Sigmoid colon (tissue), 6 donors: ENCODE measurements at regions not wholly inside any gene's neighbourhood (a gene's known extent, or its start where the extent isn't known, plus 50 kb on each side); places are given as distances from the start of the nearest gene placed in this dataset.

Experiments used
- DNase-seq: peaks from one replicate; pipeline ENCODE4 v3.0.0-alpha.2; 2019
- H3K27ac ChIP-seq, 4 donors: fragments of 200-600 bp; sonication (generic); one replicate each; pipeline ENCODE4 v1.5.1; 2016 to 2019; ENCODE audit warnings: mild to moderate bottlenecking in 1 of 4
- H3K27me3 ChIP-seq, 3 donors: fragments of 200-600 bp; sonication (generic); one replicate each; pipeline ENCODE4 v1.5.1; 2019; ENCODE audit warnings: mild to moderate bottlenecking in 1 of 3
- H3K36me3 ChIP-seq, 4 donors: fragments of 200-600 bp; sonication (generic); one replicate each; pipeline ENCODE4 v1.5.1; 2016 to 2019
- H3K4me1 ChIP-seq, 4 donors: fragments of 200-600 bp; sonication (generic); one replicate each; pipeline ENCODE4 v1.5.1; 2017 to 2019
- H3K4me3 ChIP-seq, 4 donors: fragments of 200-600 bp; sonication (generic); one replicate each; pipeline ENCODE4 v1.5.1; 2017 to 2019; ENCODE audit warnings: mild to moderate bottlenecking in 2 of 4, moderate library complexity in 1 of 4
- H3K9me3 ChIP-seq, 4 donors: fragments of 200-600 bp in 3 of 4; sonication (generic) in 3 of 4; one replicate each; pipeline versions ENCODE4 v1.5.1 to v1.6.1; 2013 to 2019
- EP300 ChIP-seq, 4 donors: sonication (generic); formaldehyde crosslinking; IDR thresholded peaks; one replicate each; pipeline ENCODE4 v1.6.1; 2017; ENCODE audit warnings: antibody characterized with exemption in 4 of 4
- POLR2A ChIP-seq, 2 donors: fragments of 450-650 bp; IDR thresholded peaks; one replicate each; pipeline ENCODE4 v1.6.1; 2016; ENCODE audit warnings: antibody characterized with exemption in 2 of 2, mild to moderate bottlenecking in 2 of 2, moderate library complexity in 2 of 2
- POLR2AphosphoS5 ChIP-seq, 4 donors: sonication (generic); formaldehyde crosslinking; IDR thresholded peaks; one replicate each; pipeline ENCODE4 v1.6.1; 2017; ENCODE audit warnings: antibody characterized with exemption in 4 of 4
- WGBS, 2 donors: extraction: QIAGEN DNeasy Blood & Tissue Kit; methylation state at CpG; one replicate each; pipeline ENCODE4 v1.1.7; 2013; 5-methylcytosine and 5-hydroxymethylcytosine counted together
- intact Hi-C: fragments of 100-400 bp; cut with DNase I; formaldehyde crosslinking; loops from one replicate; pipeline ENCODE4 v1.15.1; 2023
- TF ChIP-seq, protein P1 (sequence below), 4 experiments: fragments of 450-650 bp in 3 of 4; fragments of 200-600 bp in 1 of 4; IDR thresholded peaks; one replicate each; pipeline ENCODE4 v1.5.1; 2016 to 2019; ENCODE audit warnings: antibody characterized with exemption in 4 of 4, mild to moderate bottlenecking in 3 of 4, moderate library complexity in 2 of 4
- donor health status: healthy with polysubstance abuse.
- donor health status: healthy.

DNA sequence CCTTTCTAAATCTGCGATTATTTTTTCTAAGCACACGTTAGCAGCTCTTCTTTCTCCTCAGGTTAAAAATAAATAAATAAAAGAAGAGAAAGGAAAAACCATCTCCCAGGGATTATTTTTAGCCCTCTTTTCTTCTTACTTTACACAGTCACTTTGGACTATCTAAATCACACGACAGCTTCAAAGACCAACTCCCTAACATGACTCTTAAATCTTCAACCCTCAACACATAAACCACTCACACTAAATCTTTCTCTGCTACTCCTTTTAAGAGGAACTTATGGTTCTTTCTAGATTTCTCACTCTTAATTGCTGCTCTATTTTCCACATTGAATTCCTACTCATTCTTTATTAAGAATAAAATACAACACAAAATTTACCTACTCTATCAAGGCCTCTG, 1095.0 kb upstream of the B3GALT2 start:
- H3K36me3 ChIP-seq: no peaks in the 10 kb centered on the region
- 67 to 72% methylated on average over 3 of the region's 3 CpGs for WGBS, 2 donors
- H3K9me3 ChIP-seq: peaks cover 0 to 2% (median 0%) of the 10 kb centered on the region in 4 donors
- peaks cover 0 to 7% (median 2%) of the 10 kb centered on the region in 4 donors for H3K4me1 ChIP-seq
- TF ChIP-seq POLR2AphosphoS5 (IDR thresholded peaks at IDR 0.05) (peak in 1 of 4 donors; percentile 18), EP300 (IDR thresholded peaks at IDR 0.05) (no peak), POLR2A (IDR thresholded peaks at IDR 0.05) (no peak)
- TF ChIP-seq, protein P1, sequence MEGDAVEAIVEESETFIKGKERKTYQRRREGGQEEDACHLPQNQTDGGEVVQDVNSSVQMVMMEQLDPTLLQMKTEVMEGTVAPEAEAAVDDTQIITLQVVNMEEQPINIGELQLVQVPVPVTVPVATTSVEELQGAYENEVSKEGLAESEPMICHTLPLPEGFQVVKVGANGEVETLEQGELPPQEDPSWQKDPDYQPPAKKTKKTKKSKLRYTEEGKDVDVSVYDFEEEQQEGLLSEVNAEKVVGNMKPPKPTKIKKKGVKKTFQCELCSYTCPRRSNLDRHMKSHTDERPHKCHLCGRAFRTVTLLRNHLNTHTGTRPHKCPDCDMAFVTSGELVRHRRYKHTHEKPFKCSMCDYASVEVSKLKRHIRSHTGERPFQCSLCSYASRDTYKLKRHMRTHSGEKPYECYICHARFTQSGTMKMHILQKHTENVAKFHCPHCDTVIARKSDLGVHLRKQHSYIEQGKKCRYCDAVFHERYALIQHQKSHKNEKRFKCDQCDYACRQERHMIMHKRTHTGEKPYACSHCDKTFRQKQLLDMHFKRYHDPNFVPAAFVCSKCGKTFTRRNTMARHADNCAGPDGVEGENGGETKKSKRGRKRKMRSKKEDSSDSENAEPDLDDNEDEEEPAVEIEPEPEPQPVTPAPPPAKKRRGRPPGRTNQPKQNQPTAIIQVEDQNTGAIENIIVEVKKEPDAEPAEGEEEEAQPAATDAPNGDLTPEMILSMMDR (IDR thresholded peaks at IDR 0.05): no peak
- H3K4me3 ChIP-seq: no peak overlapping the region
- intact Hi-C loops: no loop called here
- H3K27me3 ChIP-seq: no peaks in the 10 kb centered on the region
- no peak for DNase-seq
- no peak overlapping the region for H3K27ac ChIP-seq

GRCh38 chr1:194280463-194280862, 1094.0 kb upstream of the B3GALT2 start:
- intact Hi-C loops: no loop called here
- Histone ChIP-seq H3K27ac (no peak overlapping the region), H3K4me3 (no peak overlapping the region), H3K36me3 (no peaks in the 10 kb centered on the region), H3K9me3 (peaks cover 0 to 2% (median 0%) of the 10 kb centered on the region in 4 donors), H3K4me1 (peaks cover 0 to 7% (median 2%) of the 10 kb centered on the region in 4 donors), H3K27me3 (no peaks in the 10 kb centered on the region)
- TF ChIP-seq POLR2AphosphoS5 (IDR thresholded peaks at IDR 0.05): no peak
- no peak for DNase-seq
- WGBS, 2 donors: 71 to 97% methylated on average over 4 of the region's 4 CpGs

GRCh38 chr1:194279975-194280374, 1093.6 kb upstream of the B3GALT2 start:
- Histone ChIP-seq H3K4me3 (no peak overlapping the region), H3K27me3 (no peaks in the 10 kb centered on the region), H3K4me1 (peaks cover 0 to 7% (median 2%) of the 10 kb centered on the region in 4 donors), H3K27ac (no peak overlapping the region), H3K9me3 (peaks cover 0 to 2% (median 0%) of the 10 kb centered on the region in 4 donors), H3K36me3 (no peaks in the 10 kb centered on the region)
- no peak for DNase-seq
- TF ChIP-seq POLR2AphosphoS5 (IDR thresholded peaks at IDR 0.05) (no peak), POLR2A (IDR thresholded peaks at IDR 0.05) (no peak), EP300 (IDR thresholded peaks at IDR 0.05) (no peak)
- TF ChIP-seq, protein P1 (IDR thresholded peaks at IDR 0.05): no peak
- 65 to 86% methylated on average over 3 of the region's 3 CpGs for WGBS, 2 donors
- intact Hi-C loops: no loop called here

- H3K27ac ChIP-seq: no peak overlapping the region
- no peak for DNase-seq
- H3K9me3 ChIP-seq: peaks cover 0 to 2% (median 0%) of the 10 kb centered on the region in 4 donors
- no peaks in the 10 kb centered on the region for H3K27me3 ChIP-seq
- peaks cover 0 to 7% (median 2%) of the 10 kb centered on the region in 4 donors for H3K4me1 ChIP-seq
- intact Hi-C loops: no loop called here
- H3K36me3 ChIP-seq: no peaks in the 10 kb centered on the region
- TF ChIP-seq POLR2A (IDR thresholded peaks at IDR 0.05) (no peak), EP300 (IDR thresholded peaks at IDR 0.05) (no peak), POLR2AphosphoS5 (IDR thresholded peaks at IDR 0.05) (no peak)
- TF ChIP-seq, protein P1 (IDR thresholded peaks at IDR 0.05): no peak
- 77 to 94% methylated on average over 6 of the region's 6 CpGs for WGBS, 2 donors
- no peak overlapping the region for H3K4me3 ChIP-seq
Measured at GRCh38 chr1:194277927-194278326, 1091.5 kb upstream of the B3GALT2 start.

GRCh38 chr1:194273660-194274059, 1087.2 kb upstream of the B3GALT2 start:
- Histone ChIP-seq H3K27me3 (no peaks in the 10 kb centered on the region), H3K27ac (no peak overlapping the region), H3K4me3 (no peak overlapping the region), H3K4me1 (no peaks in the 10 kb centered on the region), H3K9me3 (peaks cover 0 to 2% (median 0%) of the 10 kb centered on the region in 4 donors), H3K36me3 (no peaks in the 10 kb centered on the region)
- no peak for DNase-seq
- intact Hi-C loops: no loop called here
- no peak for TF ChIP-seq EP300 (IDR thresholded peaks at IDR 0.05)
- no peak for TF ChIP-seq POLR2AphosphoS5 (IDR thresholded peaks at IDR 0.05)
- no peak for TF ChIP-seq POLR2A (IDR thresholded peaks at IDR 0.05)
- TF ChIP-seq, protein P1 (IDR thresholded peaks at IDR 0.05): no peak
- 86 to 94% methylated on average over 1 of the region's 1 CpG for whole genome bisulfite sequencing, 2 donors
